Upper lobe of left lung (tissue), 4 donors: ENCODE measurements at regions not wholly inside any gene's neighbourhood (a gene's known extent, or its start where the extent isn't known, plus 50 kb on each side); places are given as distances from the start of the nearest gene placed in this dataset.

Experiments
- CTCF ChIP-seq, 6 experiments: fragments of 450-650 bp in 4 of 6; fragments of 200-600 bp in 2 of 6; sonication (generic) in 2 of 6; IDR thresholded peaks; one replicate each; pipeline ENCODE4 v1.5.1; 2016 to 2019; ENCODE audit warnings: antibody characterized with exemption in 6 of 6
- EP300 ChIP-seq, 4 donors: sonication (generic); formaldehyde crosslinking; IDR thresholded peaks; one replicate each; pipeline ENCODE4 v1.5.1; 2017; ENCODE audit warnings: antibody characterized with exemption in 4 of 4, control low read depth in 2 of 4
- POLR2A ChIP-seq, 4 donors: fragments of 450-650 bp; IDR thresholded peaks; one replicate each; pipeline ENCODE4 v1.5.1; 2016 to 2017; ENCODE audit warnings: antibody characterized with exemption in 4 of 4, mild to moderate bottlenecking in 2 of 4

DNA sequence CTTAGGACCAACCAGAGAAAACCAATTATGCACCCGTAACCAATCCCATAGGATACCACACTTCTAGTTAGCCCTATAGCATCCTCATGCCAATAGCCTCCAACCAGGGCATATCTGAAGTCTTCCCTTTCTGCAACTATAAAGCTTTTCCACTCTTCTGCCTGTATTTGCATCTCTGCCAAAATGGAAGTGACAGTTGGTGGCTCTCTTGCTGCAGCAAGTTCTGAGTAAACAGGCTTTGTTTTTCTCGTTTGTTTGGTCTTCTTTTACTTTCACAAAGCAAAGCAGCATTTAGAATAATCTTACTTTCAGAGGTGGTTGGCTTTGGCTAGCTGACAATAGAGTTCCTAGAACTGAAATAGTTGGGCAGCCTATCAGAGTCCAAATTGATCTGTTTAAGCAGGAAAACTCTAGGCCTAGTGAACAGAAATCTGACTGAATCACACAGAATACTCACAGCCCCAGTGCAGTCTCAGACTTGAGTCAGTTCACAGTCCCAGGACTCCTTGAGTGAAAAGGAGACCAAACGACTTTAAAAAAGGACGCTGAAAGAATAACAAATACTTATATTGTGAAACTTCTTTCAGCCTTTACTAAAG is 1029.7 kb upstream of the LRFN5 start:
- TF ChIP-seq POLR2A (IDR thresholded peaks at IDR 0.05) (no peak), EP300 (IDR thresholded peaks at IDR 0.05) (no peak), CTCF (IDR thresholded peaks at IDR 0.05) (no peak)
